AG04449 (cell line): ENCODE measurements at regions not wholly inside any gene's neighbourhood (a gene's known extent, or its start where the extent isn't known, plus 50 kb on each side); places are given as distances from the start of the nearest gene placed in this dataset.

Experiments used
- CTCF ChIA-PET: fragments of 350-600 bp; formaldehyde crosslinking; extraction: SDS; loops from one replicate; lab custom pipeline; 2021; ENCODE audit warnings: antibody characterized with exemption; lab: Yijun Ruan, JAX
- POLR2A ChIA-PET: fragments of 400-600, 350-600 bp; formaldehyde crosslinking; extraction: SDS; loops from one replicate; lab custom pipeline; 2020; ENCODE audit warnings: antibody characterized with exemption, inconsistent platforms; lab: Yijun Ruan, JAX
- DNase-seq: peaks from one replicate; pipeline ENCODE4 v3.0.0-alpha.2; 2010; ENCODE audit warnings: low read depth, low spot score
- H3K4me3 ChIP-seq: 2 replicates; pipeline ENCODE4 v1.5.1; 2011; ENCODE audit warnings: low read depth, mild to moderate bottlenecking, control low read depth, low read length
- CTCF ChIP-seq: IDR thresholded peaks from one replicate; pipeline ENCODE4 v1.5.1; 2011; ENCODE audit warnings: mild to moderate bottlenecking, moderate library complexity, low read length, control low read depth, inconsistent platforms; ENCODE audit not compliant: insufficient read depth; ENCODE audit errors: missing control alignments

GRCh38 chr14:81723956-81724355 is 190.3 kb upstream of the SEL1L start:
- no peak for TF ChIP-seq CTCF
- ChIA-PET CTCF (no interaction called here), POLR2A (no interaction called here)
- no peak overlapping the region for H3K4me3 ChIP-seq
- no peak for DNase-seq

GRCh38 chr14:81727218-81727617 is 193.6 kb upstream of the SEL1L start:
- ChIA-PET POLR2A (no interaction called here), CTCF (no interaction called here)
- no peak for DNase-seq
- H3K4me3 ChIP-seq, result no peak overlapping the region
- no peak for TF ChIP-seq CTCF

- POLR2A ChIA-PET, result no interaction called here
- no peak overlapping the region for H3K4me3 ChIP-seq
- TF ChIP-seq CTCF, result no peak
- CTCF ChIA-PET, result no interaction called here
- no peak for DNase-seq
Measured at GRCh38 chr14:81728447-81728846, 194.8 kb upstream of the SEL1L start.

- no peak overlapping the region for H3K4me3 ChIP-seq
- no peak for TF ChIP-seq CTCF
- ChIA-PET CTCF (no interaction called here), POLR2A (no interaction called here)
- no peak for DNase-seq
Measured at GRCh38 chr14:81729622-81730021, 196.0 kb upstream of the SEL1L start.

- TF ChIP-seq CTCF, result no peak
- DNase-seq, result no peak
- H3K4me3 ChIP-seq, result no peak overlapping the region
- CTCF ChIA-PET, result no interaction called here
- POLR2A ChIA-PET, result no interaction called here
Measured at GRCh38 chr14:81737938-81738337, 204.3 kb upstream of the SEL1L start.

- no peak for DNase-seq
- POLR2A ChIA-PET, result no interaction called here
- no peak for TF ChIP-seq CTCF
- H3K4me3 ChIP-seq, result no peak overlapping the region
- CTCF ChIA-PET, result no interaction called here
Measured at GRCh38 chr14:81738946-81739659, 205.4 kb upstream of the SEL1L start.
